ENCODE measurements at regions not wholly inside any gene's neighbourhood (a gene's known extent, or its start where the extent isn't known, plus 50 kb on each side); places are given as distances from the start of the nearest gene placed in this dataset.

GRCh38 chr18:49731421-49731841 is 81.9 kb downstream of the ACAA2 start:
- TF ChIP-seq POLR2A (IDR thresholded peaks at IDR 0.05; ENCODE audit: extremely low read depth, insufficient read length) = no peak
- no peak for TF ChIP-seq CTCF (IDR thresholded peaks at IDR 0.05; ENCODE audit: low read depth, low read length)
- TF ChIP-seq MAX (IDR thresholded peaks at IDR 0.05; ENCODE audit: low read depth, low read length) = no peak

All from NB4 (cell line).